Heart left ventricle (tissue), 16 donors: ENCODE measurements at regions not wholly inside any gene's neighbourhood (a gene's known extent, or its start where the extent isn't known, plus 50 kb on each side); places are given as distances from the start of the nearest gene placed in this dataset.

ENCODE experiments used
- ATAC-seq, 4 donors: fragments of 200-7000 bp; cut with Tn5 transposase; one replicate each; pipeline ENCODE4 v1.9.1; 2020 to 2022; ENCODE audit warnings: moderate library complexity in 4 of 4, mild to moderate bottlenecking in 3 of 4, moderate number of reproducible peaks in 1 of 4
- DNase-seq, 5 donors: peaks; one replicate each; pipeline ENCODE4 v3.0.0-alpha.2; 2020
- H3K27ac ChIP-seq, 12 donors: fragments of 200-600 bp; sonication (generic) in 4 of 12; one replicate each; pipeline versions ENCODE4 v1.5.0 to v1.8.0; 2016 to 2022; ENCODE audit warnings: mild to moderate bottlenecking in 2 of 12
- H3K27me3 ChIP-seq, 9 donors: fragments of 200-600 bp; sonication (generic) in 2 of 9; one replicate each; pipeline versions ENCODE4 v1.5.1 to v1.8.0; 2016 to 2022; ENCODE audit warnings: mild to moderate bottlenecking in 3 of 9
- H3K36me3 ChIP-seq, 9 donors: fragments of 200-600 bp; sonication (generic) in 2 of 9; one replicate each; pipeline versions ENCODE4 v1.5.0 to v1.8.0; 2018 to 2022; ENCODE audit warnings: mild to moderate bottlenecking in 2 of 9
- H3K4me1 ChIP-seq, 12 donors: fragments of 200-600 bp; sonication (generic) in 4 of 12; one replicate each; pipeline versions ENCODE4 v1.5.0 to v1.8.0; 2016 to 2022; ENCODE audit warnings: mild to moderate bottlenecking in 3 of 12
- H3K4me3 ChIP-seq, 12 donors: fragments of 200-600 bp; sonication (generic) in 4 of 12; one replicate each; pipeline versions ENCODE4 v1.5.0 to v1.8.0; 2017 to 2022; ENCODE audit warnings: mild to moderate bottlenecking in 9 of 12, moderate library complexity in 4 of 12
- H3K9me3 ChIP-seq, 12 donors: fragments of 200-600 bp; sonication (generic) in 4 of 12; one replicate each; pipeline versions ENCODE4 v1.5.0 to v1.8.0; 2016 to 2022; ENCODE audit warnings: mild to moderate bottlenecking in 1 of 12
- CTCF ChIP-seq, 12 donors: fragments of 200-600 bp; sonication (generic) in 4 of 12; IDR thresholded peaks; one replicate each; pipeline versions ENCODE4 v1.5.0 to v1.8.0; 2018 to 2022; ENCODE audit warnings: antibody characterized with exemption in 12 of 12, mild to moderate bottlenecking in 5 of 12
- POLR2A ChIP-seq, 2 donors: fragments of 450-650 bp; IDR thresholded peaks; one replicate each; pipeline ENCODE4 v1.6.1; 2017; ENCODE audit warnings: antibody characterized with exemption in 2 of 2, mild to moderate bottlenecking in 2 of 2, moderate library complexity in 2 of 2
- WGBS, 4 donors: extraction: QIAGEN DNeasy Blood & Tissue Kit in 2 of 4; methylation state at CpG; one replicate each; pipeline versions ENCODE4 v1.1.5 to v1.1.7; 2013 to 2018; 5-methylcytosine and 5-hydroxymethylcytosine counted together
- intact Hi-C, 10 donors: fragments of 100-400 bp; cut with DNase I; formaldehyde crosslinking; loops; one replicate each; pipeline versions ENCODE4 v1.11.1 to v1.14.2; 2022
- donor health status: ischemic (EF 13 %, LVEDD 7.1; RV severe dilation, severe dysfunction).
- donor health status: healthy with polysubstance abuse.
- donor health status: DM: no; HTN: yes; CAD: no.
- donor health status: DM: no; HTN: no; CAD: no.
- donor health status: ischemic (EF 25% LVEDD 6.9; RV normal size, moderate dysfunction).
- donor health status: ischemic (EF 25% LVEDD 5.7; RV mildly dilated, moderate dysfunction).
- donor health status: healthy.
- donor health status: DM: yes; HTN: yes; CAD: no.
- donor health status: ischemic (EF 35%, LVEDD 5.7; RV mildly dilated, moderate dysfunction).
- donor health status: nonischemic (EF 11% LVEDD 7.7; RV severe dilation, severe dysfunction).
- donor health status: DM: yes; HTN: yes; CAD: no.
- donor health status: PGD.
- donor health status: ischemic (EF 29% LVEDD 5.4; RV normal size, mild dysfunction).
- donor health status: nonischemic (EF 23%, LVEDD 6.1; RV moderate dilation, normal function).

DNA sequence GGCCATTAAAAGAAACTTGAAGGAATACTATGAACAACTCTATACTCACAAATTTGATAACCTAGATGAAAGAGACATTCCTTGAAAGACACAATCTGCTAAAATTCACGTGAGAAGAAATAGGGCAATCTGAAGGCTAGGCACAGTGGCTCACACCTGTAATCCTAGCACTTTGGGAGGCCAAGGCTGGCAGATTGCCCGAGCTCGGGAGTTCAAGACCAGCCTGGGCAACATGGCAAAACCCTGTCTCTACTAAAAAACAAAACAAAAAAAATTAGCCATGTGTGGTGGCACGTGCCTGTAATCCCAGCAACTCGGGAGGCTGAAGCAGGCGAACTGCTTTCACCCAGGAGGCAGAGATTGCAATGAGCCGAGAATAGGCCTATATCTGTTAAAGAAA is 104.8 kb downstream of the HES1 start:
- 93 to 96% (median 95%) methylated on average over 7 of the region's 7 CpGs for WGBS, 4 donors
- TF ChIP-seq POLR2A (IDR thresholded peaks at IDR 0.05), result no peak
- TF ChIP-seq CTCF (IDR thresholded peaks at IDR 0.05), result no peak
- Histone ChIP-seq H3K9me3 (no peaks in the 10 kb centered on the region), H3K36me3 (no peaks in the 10 kb centered on the region), H3K27me3 (no peaks in the 10 kb centered on the region), H3K27ac (no peak overlapping the region), H3K4me3 (no peak overlapping the region), H3K4me1 (peaks cover 0 to 2% (median 0%) of the 10 kb centered on the region in 12 donors)
- ATAC-seq, result no peak
- no peak for DNase-seq
- intact Hi-C loops, result no loop called here

DNA sequence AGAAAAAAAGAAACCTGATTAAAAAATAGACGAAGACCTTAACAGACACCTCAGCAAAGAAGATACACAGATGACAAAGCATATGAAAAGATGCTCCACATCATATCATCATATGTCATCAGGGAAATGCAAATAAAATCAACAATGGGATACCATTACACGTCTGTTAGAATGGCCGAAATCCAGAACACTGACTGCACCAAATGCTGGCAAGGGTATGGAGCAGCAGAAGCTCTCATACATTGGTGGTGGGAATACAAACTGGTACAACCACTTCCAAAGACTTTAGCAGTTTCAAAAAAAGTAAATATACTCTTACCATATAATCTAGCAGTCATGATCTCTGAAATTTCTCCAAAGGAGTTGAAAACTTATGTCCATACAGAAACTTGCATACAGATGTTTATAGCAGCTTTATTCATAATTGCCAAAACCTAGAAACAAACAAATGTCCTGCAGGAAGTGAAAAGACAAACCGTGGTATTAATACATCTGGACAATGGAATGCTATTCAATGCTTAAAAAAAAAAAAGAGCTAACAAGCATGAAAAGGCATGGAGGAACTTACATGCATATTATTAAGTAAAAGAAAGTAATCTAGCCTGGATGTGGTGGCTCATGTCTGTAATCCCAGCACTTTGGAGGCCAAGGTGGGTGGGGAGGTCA is 107.4 kb downstream of the HES1 start:
- 79 to 82% (median 81%) methylated on average over 4 of the region's 4 CpGs for WGBS, 4 donors
- H3K27me3 ChIP-seq, result no peaks in the 10 kb centered on the region
- H3K36me3 ChIP-seq, result no peaks in the 10 kb centered on the region
- no peak for DNase-seq
- H3K4me1 ChIP-seq, result peaks cover 0 to 11% (median 0%) of the 10 kb centered on the region in 12 donors
- intact Hi-C loops, result no loop called here
- no peak for TF ChIP-seq CTCF (IDR thresholded peaks at IDR 0.05)
- TF ChIP-seq POLR2A (IDR thresholded peaks at IDR 0.05), result no peak
- H3K4me3 ChIP-seq, result no peak overlapping the region
- no peaks in the 10 kb centered on the region for H3K9me3 ChIP-seq
- no peak for ATAC-seq
- H3K27ac ChIP-seq, result no peak overlapping the region

- Histone ChIP-seq H3K27ac (no peak overlapping the region), H3K9me3 (no peaks in the 10 kb centered on the region), H3K4me3 (no peak overlapping the region), H3K36me3 (no peaks in the 10 kb centered on the region), H3K4me1 (peaks cover 0 to 12% (median 2%) of the 10 kb centered on the region in 12 donors), H3K27me3 (no peaks in the 10 kb centered on the region)
- intact Hi-C loops, result no loop called here
- WGBS, 4 donors, result 86 to 90% (median 88%) methylated on average over 6 of the region's 6 CpGs
- no peak for DNase-seq
- no peak for ATAC-seq
- TF ChIP-seq POLR2A (IDR thresholded peaks at IDR 0.05), result no peak
- TF ChIP-seq CTCF (IDR thresholded peaks at IDR 0.05), result no peak
These were observed 107.0 kb downstream of the CPN2 start for GRCh38 chr3:194244167-194244566.

DNA sequence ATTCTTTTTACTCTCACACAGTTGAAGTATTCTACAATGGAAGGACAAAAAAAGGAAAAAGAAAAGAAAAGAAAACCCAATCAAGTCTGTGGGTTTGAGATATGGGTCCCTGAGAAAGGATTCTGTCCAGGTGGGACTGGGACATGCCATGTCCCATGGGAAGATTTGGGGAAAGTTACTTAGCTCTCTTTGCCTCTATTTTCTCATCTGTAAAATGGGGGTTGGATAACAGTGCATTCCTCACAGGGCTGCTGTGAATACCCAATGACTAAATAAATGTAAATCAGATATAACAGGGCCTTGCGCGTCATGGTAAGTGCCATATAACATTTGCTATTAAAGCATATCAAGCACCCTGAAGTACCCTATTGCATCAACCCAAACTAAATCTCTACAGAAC is 105.7 kb downstream of the CPN2 start:
- intact Hi-C loops, result loop anchor here in 1 of 10 donors (5.0 kb wide), 1 partner anchor 78 kb away; no protein-coding TSS in a partner anchor
- H3K27ac ChIP-seq, result no peak overlapping the region
- 97 to 100% (median 98%) methylated on average over 2 of the region's 2 CpGs for WGBS, 4 donors

More for the DNA sequence above, 105.7 kb downstream of the CPN2 start:
- Histone ChIP-seq H3K9me3 (no peaks in the 10 kb centered on the region), H3K36me3 (no peaks in the 10 kb centered on the region), H3K4me3 (no peak overlapping the region), H3K4me1 (peaks cover 3 to 25% (median 15%) of the 10 kb centered on the region in 12 donors), H3K27me3 (no peaks in the 10 kb centered on the region)
- no peak for DNase-seq
- no peak for ATAC-seq
- TF ChIP-seq POLR2A (IDR thresholded peaks at IDR 0.05) (no peak), CTCF (IDR thresholded peaks at IDR 0.05) (no peak)
